CD4-positive, alpha-beta T cell (primary cell): ENCODE measurements at regions not wholly inside any gene's neighbourhood (a gene's known extent, or its start where the extent isn't known, plus 50 kb on each side); places are given as distances from the start of the nearest gene placed in this dataset.
"Not testable (repeated sequence)": the region's sequence is repeated elsewhere in the genome, so short reads cannot be mapped to it uniquely, and the experiment has no call there.

Experiments used
- ATAC-seq: fragments of 200-7000 bp; cut with Tn5 transposase; one replicate; pipeline ENCODE4 v1.10.0; 2022; ENCODE audit warnings: mild to moderate bottlenecking; ENCODE audit not compliant: poor library complexity
- CTCF ChIA-PET: fragments of 350-600 bp; sonication (Branson Sonifier 250); formaldehyde crosslinking; loops from one replicate; lab custom pipeline; 2021; ENCODE audit warnings: antibody characterized with exemption, inconsistent platforms; lab: Charles Lee
- POLR2A ChIA-PET: fragments of 350-600 bp; sonication (Branson Sonifier 250); formaldehyde crosslinking; loops from one replicate; lab custom pipeline; 2021; ENCODE audit warnings: antibody characterized with exemption, inconsistent platforms; lab: Charles Lee
- DNase-seq, 14 experiments: peaks; one replicate each; pipeline ENCODE4 v3.0.0-alpha.2; 2013 to 2020; ENCODE audit warnings: mixed read lengths in 2 of 14
- H3K27ac ChIP-seq, 2 donors: one replicate each; pipeline versions ENCODE4 v1.5.1 to v1.7.0; 2013; ENCODE audit warnings: low read length in 2 of 2, low read depth in 1 of 2, mild to moderate bottlenecking in 1 of 2
- H3K27me3 ChIP-seq, 2 experiments: 1 replicate in 1 of 2; 2 replicates in 1 of 2; pipeline versions ENCODE4 v1.6.1 to v1.7.0; 2013; ENCODE audit warnings: low read length in 2 of 2, control low read depth in 1 of 2, mild to moderate bottlenecking in 1 of 2, moderate library complexity in 1 of 2; ENCODE audit not compliant: insufficient read depth in 2 of 2, control insufficient read depth in 1 of 2
- H3K36me3 ChIP-seq: one replicate; pipeline ENCODE4 v1.6.1; 2013; ENCODE audit warnings: low read length, control low read depth; ENCODE audit not compliant: insufficient read depth
- H3K4me1 ChIP-seq: one replicate; pipeline ENCODE4 v1.6.1; 2013; ENCODE audit warnings: low read length, control low read depth; ENCODE audit not compliant: insufficient read depth
- H3K4me3 ChIP-seq: one replicate; pipeline ENCODE4 v1.5.1; 2013; ENCODE audit warnings: mild to moderate bottlenecking, low read length, moderate library complexity
- H3K9me3 ChIP-seq, 2 experiments: 1 replicate in 1 of 2; 2 replicates in 1 of 2; pipeline versions ENCODE4 v1.6.1 to v1.7.0; 2013; ENCODE audit warnings: low read length in 2 of 2, mild to moderate bottlenecking in 2 of 2, control low read depth in 1 of 2, moderate library complexity in 1 of 2; ENCODE audit not compliant: control insufficient read depth in 1 of 2, insufficient read depth in 1 of 2
- H3K27ac Mint-ChIP-seq: one replicate; pipeline ENCODE4 v1.8.0; 2020; ENCODE audit warnings: mixed read lengths
- H3K27me3 Mint-ChIP-seq: one replicate; pipeline ENCODE4 v1.8.0; 2021; ENCODE audit warnings: mixed read lengths
- H3K36me3 Mint-ChIP-seq: one replicate; pipeline ENCODE4 v1.8.0; 2021; ENCODE audit warnings: low read depth, mixed read lengths
- H3K4me1 Mint-ChIP-seq: one replicate; pipeline ENCODE4 v1.8.0; 2021; ENCODE audit warnings: low read depth, mixed read lengths
- H3K4me3 Mint-ChIP-seq: one replicate; pipeline ENCODE4 v1.8.0; 2020; ENCODE audit warnings: mild to moderate bottlenecking, mixed read lengths
- H3K9me3 Mint-ChIP-seq: one replicate; pipeline ENCODE4 v1.8.0; 2020; ENCODE audit warnings: mixed read lengths
- CTCF ChIP-seq: fragments of 200-600 bp; IDR thresholded peaks from one replicate; pipeline ENCODE4 v1.8.0; 2022; ENCODE audit warnings: antibody characterized with exemption, mild to moderate bottlenecking
- intact Hi-C, 2 experiments: fragments of 100-400 bp; cut with DNase I in 1 of 2; cut with micrococcal nuclease in 1 of 2; formaldehyde crosslinking; loops; one replicate each; pipeline versions ENCODE4 v1.15.1 to v1.9.0; 2023 to 2025; cut with DNase I, micrococcal nuclease

- H3K4me1 ChIP-seq = no peaks in the 10 kb centered on the region
- H3K4me3 Mint-ChIP-seq = no peak overlapping the region
- H3K4me1 Mint-ChIP-seq = no peaks in the 10 kb centered on the region
- H3K27ac ChIP-seq = no peak overlapping the region
- no peaks in the 10 kb centered on the region for H3K27me3 ChIP-seq
- no peaks in the 10 kb centered on the region for H3K9me3 ChIP-seq
- intact Hi-C loops = no loop called here
- ATAC-seq (no peak), DNase-seq (no peak)
- H3K27ac Mint-ChIP-seq = no peak overlapping the region
- no peak for TF ChIP-seq CTCF
- no peak overlapping the region for H3K4me3 ChIP-seq
- H3K27me3 Mint-ChIP-seq = peaks cover 27% of the 10 kb centered on the region
- H3K36me3 ChIP-seq = no peaks in the 10 kb centered on the region
- ChIA-PET POLR2A (no interaction called here), CTCF (no interaction called here)
- H3K9me3 Mint-ChIP-seq = no peaks in the 10 kb centered on the region
- H3K36me3 Mint-ChIP-seq = no peaks in the 10 kb centered on the region
These were observed 128.9 kb upstream of the GOT2 start for GRCh38 chr16:58863042-58863441.

DNA sequence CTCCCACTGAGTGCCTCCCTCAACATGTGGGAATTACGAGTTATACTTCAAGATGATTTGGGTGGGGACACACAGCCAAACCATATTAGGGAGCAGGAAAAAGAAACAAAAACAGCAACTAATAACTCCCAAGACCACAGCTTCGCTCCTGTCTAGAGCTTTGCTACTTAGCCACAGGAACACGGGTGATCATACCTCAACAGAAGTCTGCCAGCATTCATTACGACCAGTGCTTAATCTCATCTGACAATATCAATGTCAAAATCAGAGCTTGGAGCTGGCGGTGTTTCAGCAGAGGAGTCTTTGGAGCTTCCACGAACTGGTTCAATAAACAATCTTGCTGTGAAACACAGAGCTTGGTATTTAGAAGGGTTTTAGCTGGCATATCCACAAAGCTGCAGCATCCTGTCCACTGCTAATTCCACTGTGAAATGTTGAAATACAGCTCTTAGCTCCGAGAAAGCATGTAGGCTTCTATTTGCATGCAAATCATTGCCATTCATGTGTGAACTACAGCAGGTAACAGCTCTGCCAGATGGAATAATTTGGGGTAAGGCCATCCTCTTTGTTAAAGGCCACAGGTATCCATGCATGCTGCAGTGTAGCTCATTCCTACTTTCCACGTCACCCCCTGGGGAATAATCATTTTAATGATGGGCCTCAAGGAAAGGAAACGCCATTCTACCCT is 128.4 kb upstream of the GOT2 start:
- intact Hi-C loops = no loop called here
- H3K4me1 Mint-ChIP-seq = no peaks in the 10 kb centered on the region
- Histone ChIP-seq H3K4me1 (no peaks in the 10 kb centered on the region), H3K36me3 (no peaks in the 10 kb centered on the region), H3K4me3 (no peak overlapping the region), H3K9me3 (peaks cover 0 to under 1% of the 10 kb centered on the region in 2 experiments), H3K27me3 (no peaks in the 10 kb centered on the region), H3K27ac (no peak overlapping the region)
- H3K27ac Mint-ChIP-seq = no peak overlapping the region
- H3K4me3 Mint-ChIP-seq = no peak overlapping the region
- no peaks in the 10 kb centered on the region for H3K36me3 Mint-ChIP-seq
- CTCF ChIA-PET = no interaction called here
- no peak for ATAC-seq
- H3K27me3 Mint-ChIP-seq = peaks cover 27% of the 10 kb centered on the region
- DNase-seq = no peak
- TF ChIP-seq CTCF = no peak
- POLR2A ChIA-PET = no interaction called here
- H3K9me3 Mint-ChIP-seq = no peaks in the 10 kb centered on the region

DNA sequence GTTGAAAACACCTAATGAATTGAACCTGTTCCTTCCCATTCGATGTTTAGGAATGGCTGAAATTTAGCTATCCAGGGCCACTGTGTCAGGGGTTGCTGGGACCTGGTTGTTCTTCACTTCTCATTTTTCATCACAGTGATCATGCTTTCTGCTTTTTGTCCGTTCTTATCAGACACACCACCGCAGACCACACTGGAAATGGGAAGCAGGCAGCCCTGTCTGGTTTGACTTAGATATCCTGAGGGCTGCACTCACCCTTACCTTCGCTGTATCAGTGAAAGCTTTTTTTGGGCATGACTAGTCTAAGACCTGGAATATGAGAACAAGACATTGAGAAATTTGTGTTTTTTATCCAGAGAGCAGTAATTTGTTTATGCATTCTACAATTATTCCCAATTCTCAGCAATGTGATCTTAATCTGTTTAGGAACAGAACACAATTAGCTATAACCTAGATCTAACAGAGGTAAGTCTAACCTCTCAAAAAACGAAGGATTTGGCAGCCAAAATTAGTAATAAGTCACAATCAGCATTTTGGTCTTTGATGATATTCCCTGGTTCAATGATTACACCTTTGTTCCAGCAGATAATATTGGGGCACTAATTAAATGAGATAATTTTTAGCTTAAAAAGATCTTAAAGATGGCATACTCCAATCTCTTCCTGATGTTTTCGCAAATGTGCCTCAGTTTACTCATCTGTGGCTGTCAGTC is 126.0 kb upstream of the GOT2 start:
- Mint-ChIP-seq H3K36me3 (no peaks in the 10 kb centered on the region), H3K27ac (no peak overlapping the region), H3K4me1 (no peaks in the 10 kb centered on the region), H3K4me3 (no peak overlapping the region), H3K9me3 (no peaks in the 10 kb centered on the region), H3K27me3 (peaks cover 48% of the 10 kb centered on the region)
- Histone ChIP-seq H3K36me3 (no peaks in the 10 kb centered on the region), H3K4me3 (no peak overlapping the region), H3K27ac (no peak overlapping the region), H3K9me3 (peaks cover 0 to 3% of the 10 kb centered on the region in 2 experiments), H3K4me1 (no peaks in the 10 kb centered on the region), H3K27me3 (no peaks in the 10 kb centered on the region)
- intact Hi-C loops = no loop called here
- ATAC-seq (no peak), DNase-seq (no peak)
- CTCF ChIA-PET = no interaction called here
- no peak for TF ChIP-seq CTCF
- POLR2A ChIA-PET = no interaction called here

- POLR2A ChIA-PET, H3K9me3 Mint-ChIP-seq, H3K27ac Mint-ChIP-seq, H3K4me3 Mint-ChIP-seq, H3K4me3 ChIP-seq, H3K27me3 ChIP-seq, intact Hi-C loops, H3K4me1 Mint-ChIP-seq, CTCF ChIA-PET, ATAC-seq, H3K36me3 ChIP-seq, DNase-seq, H3K9me3 ChIP-seq, H3K4me1 ChIP-seq, H3K27ac ChIP-seq, H3K36me3 Mint-ChIP-seq: not testable (repeated sequence)
- peaks cover 40% of the 10 kb centered on the region for H3K27me3 Mint-ChIP-seq
These were observed 124.5 kb upstream of the GOT2 start for GRCh38 chr16:58858577-58858976.
